GM21576 (cell line): ENCODE measurements at regions not wholly inside any gene's neighbourhood (a gene's known extent, or its start where the extent isn't known, plus 50 kb on each side); places are given as distances from the start of the nearest gene placed in this dataset.

ENCODE experiments used
- ATAC-seq: cut with Tn5 transposase; IDR thresholded peaks from one replicate; pipeline ENCODE4 v1.9.1; 2021; ENCODE audit warnings: mild to moderate bottlenecking, moderate library complexity; ENCODE audit not compliant: unreplicated experiment

- no peak for ATAC-seq
These were observed 221.2 kb downstream of the PRDM2 start for GRCh38 chr1:13921190-13921589.

- ATAC-seq: no peak
These were observed 222.6 kb downstream of the PRDM2 start for GRCh38 chr1:13922466-13923110.

- ATAC-seq: no peak
These were observed 226.6 kb downstream of the PRDM2 start for GRCh38 chr1:13926556-13926955.

- ATAC-seq: no peak
These were observed 227.7 kb downstream of the PRDM2 start for GRCh38 chr1:13927736-13928135.

GRCh38 chr1:13929313-13929712, 229.3 kb downstream of the PRDM2 start:
- ATAC-seq: no peak

- no peak for ATAC-seq
These were observed 230.2 kb downstream of the PRDM2 start for GRCh38 chr1:13930151-13930550.

GRCh38 chr1:13931226-13931625, 231.2 kb downstream of the PRDM2 start:
- ATAC-seq: no peak

GRCh38 chr1:13935336-13935735, 235.3 kb downstream of the PRDM2 start:
- ATAC-seq: no peak

GRCh38 chr1:13941315-13941714, 241.3 kb downstream of the PRDM2 start:
- ATAC-seq: no peak

- no peak for ATAC-seq
These were observed 243.1 kb downstream of the PRDM2 start for GRCh38 chr1:13943055-13943454.

GRCh38 chr1:13945856-13946255, 245.9 kb downstream of the PRDM2 start:
- ATAC-seq: no peak

- no peak for ATAC-seq
These were observed 247.7 kb downstream of the PRDM2 start for GRCh38 chr1:13947658-13948057.

GRCh38 chr1:13948396-13948795, 248.4 kb downstream of the PRDM2 start:
- ATAC-seq: no peak

- ATAC-seq: no peak
These were observed 249.0 kb downstream of the PRDM2 start for GRCh38 chr1:13948888-13949391.

GRCh38 chr1:13949546-13949945, 249.6 kb downstream of the PRDM2 start:
- ATAC-seq: no peak

GRCh38 chr1:13950637-13951036, 250.6 kb downstream of the PRDM2 start:
- ATAC-seq: no peak

GRCh38 chr1:13951793-13952751, 252.1 kb downstream of the PRDM2 start:
- no peak for ATAC-seq

- ATAC-seq: no peak
These were observed 253.0 kb downstream of the PRDM2 start for GRCh38 chr1:13952985-13953384.

GRCh38 chr1:13956393-13956792, 256.4 kb downstream of the PRDM2 start:
- ATAC-seq: no peak

GRCh38 chr1:13960375-13960987, 260.5 kb downstream of the PRDM2 start:
- no peak for ATAC-seq

- no peak for ATAC-seq
These were observed 264.8 kb downstream of the PRDM2 start for GRCh38 chr1:13964768-13965167.
